Naive thymus-derived CD4-positive, alpha-beta T cell (primary cell): ENCODE measurements at regions not wholly inside any gene's neighbourhood (a gene's known extent, or its start where the extent isn't known, plus 50 kb on each side); places are given as distances from the start of the nearest gene placed in this dataset.
A peak's percentile ranks its signal among the peaks of the same experiment; 100 is the strongest.
"Not testable (repeated sequence)": the region's sequence is repeated elsewhere in the genome, so short reads cannot be mapped to it uniquely, and the experiment has no call there.

ENCODE experiments used
- ATAC-seq: fragments of 150-1000 bp; cut with Tn5 transposase; 2 replicates; pipeline ENCODE4 v1.10.0; 2021; ENCODE audit warnings: mild to moderate bottlenecking, moderate library complexity
- CTCF ChIA-PET: fragments of 350-600 bp; sonication (Branson Sonifier 250); formaldehyde crosslinking; loops from one replicate; lab custom pipeline; 2021; ENCODE audit warnings: antibody characterized with exemption; lab: Charles Lee
- POLR2A ChIA-PET: fragments of 350-600 bp; sonication (Branson Sonifier 250); formaldehyde crosslinking; loops from one replicate; lab custom pipeline; 2021; ENCODE audit warnings: antibody characterized with exemption, inconsistent platforms; lab: Charles Lee
- DNase-seq, 9 donors: peaks; one replicate each; pipeline versions ENCODE4 v3.0.0 to v3.0.0-alpha.2; 2020 to 2022; ENCODE audit warnings: mixed read lengths in 1 of 9
- H3K27ac ChIP-seq: one replicate; pipeline ENCODE4 v1.7.0; 2013; ENCODE audit warnings: mild to moderate bottlenecking, low read depth, low read length, moderate library complexity
- H3K27me3 ChIP-seq, 2 donors: one replicate each; pipeline ENCODE4 v1.7.0; 2013; ENCODE audit warnings: low read length in 2 of 2, mild to moderate bottlenecking in 2 of 2, moderate library complexity in 2 of 2; ENCODE audit not compliant: control insufficient read depth in 2 of 2, insufficient read depth in 2 of 2
- H3K36me3 ChIP-seq, 3 experiments: 1 replicate in 2 of 3; 2 replicates in 1 of 3; pipeline ENCODE4 v1.7.0; 2013; ENCODE audit warnings: low read length in 3 of 3, mild to moderate bottlenecking in 3 of 3, moderate library complexity in 1 of 3; ENCODE audit not compliant: insufficient read depth in 3 of 3, control insufficient read depth in 2 of 3
- H3K4me1 ChIP-seq, 2 donors: one replicate each; pipeline ENCODE4 v1.7.0; 2013; ENCODE audit warnings: low read length in 2 of 2, mild to moderate bottlenecking in 2 of 2, moderate library complexity in 1 of 2; ENCODE audit not compliant: control insufficient read depth in 2 of 2, insufficient read depth in 2 of 2
- H3K4me3 ChIP-seq: 2 replicates; pipeline ENCODE4 v1.7.0; 2013; ENCODE audit warnings: mild to moderate bottlenecking, low read length
- H3K9me3 ChIP-seq, 3 experiments: 1 replicate in 2 of 3; 2 replicates in 1 of 3; pipeline ENCODE4 v1.7.0; 2013; ENCODE audit warnings: low read length in 3 of 3; ENCODE audit not compliant: control insufficient read depth in 2 of 3
- H3K27ac Mint-ChIP-seq, 9 donors: one replicate each; pipeline ENCODE4 v1.8.0; 2020 to 2022; ENCODE audit warnings: mixed read lengths in 9 of 9, mild to moderate bottlenecking in 8 of 9, moderate library complexity in 5 of 9, inconsistent platforms in 2 of 9
- H3K27me3 Mint-ChIP-seq, 5 donors: one replicate each; pipeline ENCODE4 v1.8.0; 2021 to 2022; ENCODE audit warnings: mixed read lengths in 5 of 5, mild to moderate bottlenecking in 1 of 5
- H3K36me3 Mint-ChIP-seq, 5 donors: one replicate each; pipeline ENCODE4 v1.8.0; 2020 to 2022; ENCODE audit warnings: mixed read lengths in 5 of 5, mild to moderate bottlenecking in 3 of 5, inconsistent platforms in 1 of 5
- H3K4me1 Mint-ChIP-seq, 7 donors: one replicate each; pipeline ENCODE4 v1.8.0; 2020 to 2022; ENCODE audit warnings: mixed read lengths in 7 of 7, mild to moderate bottlenecking in 3 of 7, inconsistent platforms in 1 of 7
- H3K4me3 Mint-ChIP-seq, 10 donors: one replicate each; pipeline ENCODE4 v1.8.0; 2020 to 2022; ENCODE audit warnings: mild to moderate bottlenecking in 10 of 10, mixed read lengths in 10 of 10, moderate library complexity in 6 of 10, inconsistent platforms in 2 of 10
- H3K9me3 Mint-ChIP-seq, 11 donors: one replicate each; pipeline ENCODE4 v1.8.0; 2020 to 2022; ENCODE audit warnings: mixed read lengths in 11 of 11, mild to moderate bottlenecking in 4 of 11, inconsistent platforms in 1 of 11, moderate library complexity in 1 of 11
- intact Hi-C, 2 donors: fragments of 100-400 bp; cut with micrococcal nuclease; formaldehyde crosslinking; loops; one replicate each; pipeline ENCODE4 v1.15.1; 2023

GRCh38 chr4:9577869-9578268 lies 133.7 kb downstream of the DEFB131A start:
- Mint-ChIP-seq H3K9me3 (peaks cover 14 to 62% (median 36%) of the 10 kb centered on the region in 11 donors), H3K36me3 (peaks cover 0 to 11% (median 4%) of the 10 kb centered on the region in 5 donors)
- H3K4me1 ChIP-seq, ATAC-seq, DNase-seq, H3K27ac Mint-ChIP-seq, H3K27ac ChIP-seq, POLR2A ChIA-PET, H3K4me1 Mint-ChIP-seq, H3K4me3 Mint-ChIP-seq, H3K9me3 ChIP-seq, H3K4me3 ChIP-seq, intact Hi-C loops, CTCF ChIA-PET, H3K27me3 Mint-ChIP-seq, H3K27me3 ChIP-seq, H3K36me3 ChIP-seq: not testable (repeated sequence)

- H3K27me3 Mint-ChIP-seq, H3K9me3 ChIP-seq, intact Hi-C loops, ATAC-seq, H3K4me3 ChIP-seq, H3K27ac ChIP-seq, H3K36me3 ChIP-seq, H3K36me3 Mint-ChIP-seq, H3K4me1 ChIP-seq, CTCF ChIA-PET, DNase-seq, H3K4me3 Mint-ChIP-seq, POLR2A ChIA-PET, H3K27me3 ChIP-seq, H3K27ac Mint-ChIP-seq, H3K4me1 Mint-ChIP-seq: not testable (repeated sequence)
- peaks cover 8 to 46% (median 19%) of the 10 kb centered on the region in 11 donors for H3K9me3 Mint-ChIP-seq
These were observed 138.7 kb downstream of the DEFB131A start for GRCh38 chr4:9582880-9583279.

GRCh38 chr4:9592010-9592409 lies 147.8 kb downstream of the DEFB131A start:
- Mint-ChIP-seq H3K27ac (no peak overlapping the region), H3K9me3 (peaks cover 0 to 41% (median 8%) of the 10 kb centered on the region in 11 donors), H3K36me3 (peaks cover 10 to 26% (median 17%) of the 10 kb centered on the region in 5 donors), H3K27me3 (peaks cover 0 to 5% (median 0%) of the 10 kb centered on the region in 5 donors), H3K4me1 (peaks cover 0 to 2% (median 0%) of the 10 kb centered on the region in 7 donors), H3K4me3 (no peak overlapping the region)
- H3K27ac ChIP-seq: no peak overlapping the region
- no peak overlapping the region for H3K4me3 ChIP-seq
- ChIA-PET POLR2A (no interaction called here), CTCF (no interaction called here)
- no peaks in the 10 kb centered on the region for H3K9me3 ChIP-seq
- ATAC-seq (no peak), DNase-seq (no peak)
- no peaks in the 10 kb centered on the region for H3K4me1 ChIP-seq
- intact Hi-C loops: no loop called here
- H3K36me3 ChIP-seq: no peaks in the 10 kb centered on the region
- no peaks in the 10 kb centered on the region for H3K27me3 ChIP-seq

- Mint-ChIP-seq H3K27me3 (peaks cover 0 to 5% (median 0%) of the 10 kb centered on the region in 5 donors), H3K36me3 (peaks cover 10 to 32% (median 17%) of the 10 kb centered on the region in 5 donors), H3K27ac (no peak overlapping the region), H3K4me3 (no peak overlapping the region), H3K9me3 (peaks cover 0 to 31% (median 8%) of the 10 kb centered on the region in 11 donors), H3K4me1 (peaks cover 0 to 3% (median 0%) of the 10 kb centered on the region in 7 donors)
- H3K4me3 ChIP-seq: no peak overlapping the region
- no peak for DNase-seq
- no peaks in the 10 kb centered on the region for H3K27me3 ChIP-seq
- no peak for ATAC-seq
- intact Hi-C loops: no loop called here
- no peaks in the 10 kb centered on the region for H3K9me3 ChIP-seq
- no peak overlapping the region for H3K27ac ChIP-seq
- no peaks in the 10 kb centered on the region for H3K4me1 ChIP-seq
- POLR2A ChIA-PET: no interaction called here
- no peaks in the 10 kb centered on the region for H3K36me3 ChIP-seq
- CTCF ChIA-PET: no interaction called here
These were observed 150.7 kb downstream of the DEFB131A start for GRCh38 chr4:9594948-9595347.

- Mint-ChIP-seq H3K9me3 (peaks cover 0 to 27% (median 8%) of the 10 kb centered on the region in 11 donors), H3K36me3 (peaks cover 10 to 32% (median 17%) of the 10 kb centered on the region in 5 donors)
- H3K9me3 ChIP-seq, ATAC-seq, H3K27me3 Mint-ChIP-seq, H3K27me3 ChIP-seq, H3K4me1 Mint-ChIP-seq, DNase-seq, H3K27ac Mint-ChIP-seq, H3K4me3 ChIP-seq, H3K4me3 Mint-ChIP-seq, POLR2A ChIA-PET, H3K36me3 ChIP-seq, H3K4me1 ChIP-seq, CTCF ChIA-PET, intact Hi-C loops, H3K27ac ChIP-seq: not testable (repeated sequence)
These were observed 151.3 kb downstream of the DEFB131A start for GRCh38 chr4:9595531-9595930.

- Mint-ChIP-seq H3K9me3 (peaks cover 0 to 17% (median 2%) of the 10 kb centered on the region in 11 donors), H3K36me3 (peaks cover 6 to 28% (median 17%) of the 10 kb centered on the region in 5 donors), H3K4me1 (peaks cover 19 to 27% (median 26%) of the 10 kb centered on the region in 7 donors), H3K27ac (peak overlapping the region in 1 of 9 donors; percentile 73), H3K27me3 (peaks cover 0 to 7% (median 0%) of the 10 kb centered on the region in 5 donors), H3K4me3 (no peak overlapping the region)
- Histone ChIP-seq H3K36me3 (no peaks in the 10 kb centered on the region), H3K4me3 (no peak overlapping the region), H3K9me3 (no peaks in the 10 kb centered on the region), H3K4me1 (peaks cover 0 to 5% of the 10 kb centered on the region in 2 donors), H3K27me3 (no peaks in the 10 kb centered on the region), H3K27ac (no peak overlapping the region)
- ATAC-seq (no peak), DNase-seq (no peak)
- CTCF ChIA-PET: no interaction called here
- intact Hi-C loops: no loop called here
- POLR2A ChIA-PET: no interaction called here
These were observed 155.1 kb downstream of the DEFB131A start for GRCh38 chr4:9599266-9599665.

- Mint-ChIP-seq H3K9me3 (peaks cover 0 to 13% (median 2%) of the 10 kb centered on the region in 11 donors), H3K27ac (no peak overlapping the region), H3K36me3 (peaks cover 6 to 21% (median 11%) of the 10 kb centered on the region in 5 donors), H3K4me3 (no peak overlapping the region), H3K4me1 (peaks cover 27 to 37% (median 36%) of the 10 kb centered on the region in 7 donors), H3K27me3 (peaks cover 0 to 7% (median 0%) of the 10 kb centered on the region in 5 donors)
- ATAC-seq (no peak), DNase-seq (no peak)
- intact Hi-C loops: loop anchor here (5.0 to 10.0 kb wide), 3 partner anchors 448 to 855 kb away; partner anchors contain the start of genes WDR1 (in 1 of the 2) and ZNF518B (in 1 of the 2)
- CTCF ChIA-PET: no interaction called here
- no peak overlapping the region for H3K27ac ChIP-seq
- H3K9me3 ChIP-seq: no peaks in the 10 kb centered on the region
- H3K4me3 ChIP-seq: no peak overlapping the region
- peaks cover 4 to 8% of the 10 kb centered on the region in 2 donors for H3K4me1 ChIP-seq
- H3K36me3 ChIP-seq: no peaks in the 10 kb centered on the region
- POLR2A ChIA-PET: no interaction called here
- H3K27me3 ChIP-seq: no peaks in the 10 kb centered on the region
These were observed 156.0 kb downstream of the DEFB131A start for GRCh38 chr4:9600246-9600645.
